GM23248 (cell line): ENCODE measurements at regions not wholly inside any gene's neighbourhood (a gene's known extent, or its start where the extent isn't known, plus 50 kb on each side); places are given as distances from the start of the nearest gene placed in this dataset.

Experiments
- DNase-seq: peaks from one replicate; pipeline ENCODE4 v3.0.0-alpha.2; 2015
- H2AFZ ChIP-seq: fragments of 200-600 bp; sonication (generic); 2 replicates; pipeline ENCODE4 v1.6.1; 2016; ENCODE audit warnings: antibody characterized with exemption
- H3F3A ChIP-seq: fragments of 200-600 bp; sonication (generic); 2 replicates; pipeline ENCODE4 v1.6.1; 2016; ENCODE audit warnings: mild to moderate bottlenecking, antibody characterized with exemption, mixed run types; ENCODE audit not compliant: insufficient read depth
- H3K27ac ChIP-seq: fragments of 200-600 bp; sonication (generic); 2 replicates; pipeline ENCODE4 v1.5.1; 2016; ENCODE audit warnings: mild to moderate bottlenecking
- H3K27me3 ChIP-seq: fragments of 200-600 bp; sonication (generic); replicated peaks from 2 replicates; pipeline ENCODE4 v1.6.1; 2016; ENCODE audit warnings: mild to moderate bottlenecking; ENCODE audit not compliant: insufficient read depth
- H3K36me3 ChIP-seq: fragments of 200-600 bp; sonication (generic); 2 replicates; pipeline ENCODE4 v1.6.1; 2016; ENCODE audit warnings: low read depth, mild to moderate bottlenecking
- H3K4me1 ChIP-seq: fragments of 200-600 bp; sonication (generic); 2 replicates; pipeline ENCODE4 v1.6.1; 2016; ENCODE audit warnings: mild to moderate bottlenecking; ENCODE audit not compliant: insufficient read depth
- H3K4me2 ChIP-seq: fragments of 200-600 bp; sonication (generic); one replicate; pipeline ENCODE4 v1.6.1; 2016; ENCODE audit warnings: mild to moderate bottlenecking; ENCODE audit not compliant: unreplicated experiment
- H3K4me3 ChIP-seq: fragments of 200-600 bp; sonication (generic); 2 replicates; pipeline ENCODE4 v1.5.1; 2016; ENCODE audit warnings: mild to moderate bottlenecking
- H3K79me2 ChIP-seq: fragments of 200-600 bp; sonication (generic); 2 replicates; pipeline ENCODE4 v1.6.1; 2016; ENCODE audit warnings: mild to moderate bottlenecking; ENCODE audit not compliant: insufficient read depth
- H3K9ac ChIP-seq: fragments of 200-600 bp; sonication (generic); 2 replicates; pipeline ENCODE4 v1.6.1; 2016; ENCODE audit warnings: mild to moderate bottlenecking
- H3K9me2 ChIP-seq: fragments of 200-600 bp; sonication (generic); 2 replicates; pipeline ENCODE4 v1.6.1; 2016; ENCODE audit warnings: mixed run types, mild to moderate bottlenecking, moderate library complexity; ENCODE audit not compliant: insufficient read depth
- H3K9me3 ChIP-seq: fragments of 200-600 bp; sonication (generic); one replicate; pipeline ENCODE4 v1.6.1; 2017; ENCODE audit warnings: low read depth
- H4K20me1 ChIP-seq: fragments of 200-600 bp; sonication (generic); 2 replicates; pipeline ENCODE4 v1.6.0; 2016; ENCODE audit not compliant: insufficient read depth
- EZH2 ChIP-seq: fragments of 200-600 bp; sonication (generic); IDR thresholded peaks from 2 replicates; pipeline ENCODE4 v1.6.1; 2018; ENCODE audit warnings: antibody characterized with exemption, mild to moderate bottlenecking; ENCODE audit not compliant: insufficient read depth, poor library complexity, severe bottlenecking
- EZH2phosphoT487 ChIP-seq: fragments of 200-600 bp; sonication (generic); IDR thresholded peaks from 2 replicates; pipeline ENCODE4 v1.6.1; 2018; ENCODE audit warnings: antibody characterized with exemption, moderate library complexity, mild to moderate bottlenecking, low read depth; ENCODE audit not compliant: insufficient read depth
- WGBS, 2 experiments: methylation state at CpG; one replicate each; pipeline ENCODE4 v1.1.6; 2015 to 2017; ENCODE audit warnings: low lambda C conversion rate in 2 of 2, low coverage in 1 of 2; ENCODE audit errors: missing lambda C conversion rate in 2 of 2; 5-methylcytosine and 5-hydroxymethylcytosine counted together
- in situ Hi-C: fragments of 300-500 bp; cut with MboI; formaldehyde crosslinking; loops from 2 replicates; pipeline ENCODE4 v1.15.0; 2020

DNA sequence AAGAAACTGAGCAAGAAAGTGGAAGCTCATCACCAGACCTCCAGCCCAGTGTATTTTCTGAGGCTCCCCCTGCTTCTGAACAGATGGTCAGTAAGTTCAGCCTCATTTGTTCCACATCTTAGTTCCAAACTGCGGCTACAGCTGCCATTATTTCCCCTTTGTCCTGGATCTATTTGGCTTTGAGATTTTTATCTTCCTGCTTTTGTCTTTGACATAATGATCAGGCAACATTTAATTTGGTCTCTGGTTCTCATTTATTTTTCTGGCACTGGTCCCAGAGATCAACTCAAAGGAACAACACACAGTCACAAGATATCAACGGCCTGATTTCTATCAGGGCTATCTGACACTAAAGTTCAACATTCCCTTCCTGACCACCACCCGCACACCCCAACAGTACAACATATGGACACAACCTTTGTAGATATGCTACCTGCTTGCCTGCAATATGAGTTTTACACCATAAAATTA is 137.5 kb downstream of the FAM76B start:
- H3K9ac ChIP-seq = no peak overlapping the region
- TF ChIP-seq EZH2 (no peak), EZH2phosphoT487 (no peak)
- no peaks in the 10 kb centered on the region for H4K20me1 ChIP-seq
- no peaks in the 10 kb centered on the region for H3K27me3 ChIP-seq
- no peaks in the 10 kb centered on the region for H3K36me3 ChIP-seq
- no peaks in the 10 kb centered on the region for H3K9me3 ChIP-seq
- H2AFZ ChIP-seq = no peak overlapping the region
- no peaks in the 10 kb centered on the region for H3K4me1 ChIP-seq
- no peak for DNase-seq
- no peaks in the 10 kb centered on the region for H3K9me2 ChIP-seq
- in situ Hi-C loops = no loop called here
- H3K4me3 ChIP-seq = no peak overlapping the region
- no peak overlapping the region for H3K27ac ChIP-seq
- no peaks in the 10 kb centered on the region for H3F3A ChIP-seq
- H3K79me2 ChIP-seq = no peaks in the 10 kb centered on the region
- no peak overlapping the region for H3K4me2 ChIP-seq
- WGBS, 2 experiments = 30 to 48% methylated on average over 3 of the region's 3 CpGs

DNA sequence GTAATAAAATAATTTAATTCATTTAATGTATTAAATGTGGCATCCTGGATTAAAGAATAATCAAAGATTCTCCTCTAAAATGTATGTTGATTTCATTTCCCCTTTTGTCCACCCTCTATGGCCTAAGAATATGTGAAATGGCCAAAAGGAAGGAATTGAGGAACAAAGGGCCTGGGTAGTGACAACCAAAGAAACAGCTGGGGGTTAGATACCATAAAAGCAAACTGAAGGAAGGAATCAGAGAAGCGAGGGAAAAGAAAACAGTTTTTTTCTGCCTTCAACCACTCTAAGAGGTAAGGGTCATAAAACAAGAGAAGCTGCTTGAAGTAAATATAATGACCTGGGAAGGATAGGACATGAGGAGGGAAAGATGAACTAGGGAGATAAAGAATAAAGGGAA is 139.3 kb downstream of the FAM76B start:
- Histone ChIP-seq H3K9ac (no peak overlapping the region), H3K27ac (no peak overlapping the region), H3K9me3 (no peaks in the 10 kb centered on the region), H3F3A (no peaks in the 10 kb centered on the region), H3K4me2 (no peak overlapping the region), H3K4me3 (no peak overlapping the region), H2AFZ (no peak overlapping the region), H3K27me3 (no peaks in the 10 kb centered on the region), H3K79me2 (no peaks in the 10 kb centered on the region), H3K9me2 (no peaks in the 10 kb centered on the region), H4K20me1 (no peaks in the 10 kb centered on the region), H3K36me3 (no peaks in the 10 kb centered on the region), H3K4me1 (no peaks in the 10 kb centered on the region)
- WGBS, 2 experiments = 91 to 94% methylated on average over 1 of the region's 1 CpG
- TF ChIP-seq EZH2 (no peak), EZH2phosphoT487 (no peak)
- in situ Hi-C loops = no loop called here
- DNase-seq = no peak

DNA sequence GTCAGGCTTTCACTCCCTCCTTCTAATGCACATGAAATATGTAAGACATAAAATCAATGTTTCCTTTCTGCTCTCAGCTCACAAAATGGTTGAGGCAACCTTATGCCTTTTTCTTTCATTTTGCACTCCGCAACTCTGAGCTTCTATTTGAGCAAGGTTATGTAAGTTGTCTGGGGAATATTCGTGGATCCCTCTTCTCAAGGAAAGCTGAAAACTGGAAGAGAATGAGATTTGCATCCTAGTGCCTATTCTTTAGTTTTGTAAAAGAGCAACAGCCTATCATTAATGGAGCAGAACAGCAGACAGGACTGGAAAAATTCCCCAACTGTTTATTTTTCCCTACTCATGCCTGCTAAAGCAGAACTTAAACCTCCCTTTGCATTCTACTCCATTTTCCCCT is 141.7 kb downstream of the FAM76B start:
- Histone ChIP-seq H3K4me2 (no peak overlapping the region), H3F3A (no peaks in the 10 kb centered on the region), H3K79me2 (no peaks in the 10 kb centered on the region), H3K9me3 (no peaks in the 10 kb centered on the region), H4K20me1 (no peaks in the 10 kb centered on the region), H2AFZ (no peak overlapping the region), H3K4me1 (no peaks in the 10 kb centered on the region), H3K4me3 (no peak overlapping the region), H3K9ac (no peak overlapping the region), H3K27me3 (no peaks in the 10 kb centered on the region), H3K27ac (no peak overlapping the region), H3K36me3 (no peaks in the 10 kb centered on the region), H3K9me2 (no peaks in the 10 kb centered on the region)
- in situ Hi-C loops = no loop called here
- TF ChIP-seq EZH2phosphoT487 (no peak), EZH2 (no peak)
- 56 to 59% methylated on average over 2 of the region's 2 CpGs for WGBS, 2 experiments
- DNase-seq = no peak

DNA sequence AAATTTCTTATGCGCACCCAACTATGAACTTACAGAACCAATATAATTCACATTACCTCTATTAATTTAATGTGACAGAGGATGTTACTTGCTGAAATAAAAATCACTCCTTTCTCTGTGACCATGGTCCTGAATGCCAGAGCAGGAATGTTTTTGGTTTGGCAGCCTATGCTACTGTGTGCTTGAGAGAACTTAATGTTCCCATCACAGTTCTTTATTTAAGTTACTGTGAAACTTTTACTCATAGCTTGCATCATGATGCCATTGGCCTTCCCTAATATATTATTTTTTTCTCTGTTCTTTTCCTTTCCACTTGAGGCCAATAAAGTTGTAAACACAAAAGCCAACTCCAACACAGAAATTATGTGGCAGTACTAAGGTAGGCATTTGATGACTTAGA is 142.2 kb downstream of the FAM76B start:
- Histone ChIP-seq H3K9ac (no peak overlapping the region), H3K4me3 (no peak overlapping the region), H2AFZ (no peak overlapping the region), H3K27ac (no peak overlapping the region), H3K79me2 (no peaks in the 10 kb centered on the region), H4K20me1 (no peaks in the 10 kb centered on the region), H3K4me1 (no peaks in the 10 kb centered on the region), H3K9me2 (no peaks in the 10 kb centered on the region), H3K36me3 (no peaks in the 10 kb centered on the region), H3K4me2 (no peak overlapping the region), H3K27me3 (no peaks in the 10 kb centered on the region), H3K9me3 (no peaks in the 10 kb centered on the region), H3F3A (no peaks in the 10 kb centered on the region)
- WGBS, 2 experiments = 97 to 98% methylated on average over 1 of the region's 1 CpG
- no peak for TF ChIP-seq EZH2
- no peak for TF ChIP-seq EZH2phosphoT487
- peak; percentile 31 for DNase-seq
- in situ Hi-C loops = no loop called here

DNA sequence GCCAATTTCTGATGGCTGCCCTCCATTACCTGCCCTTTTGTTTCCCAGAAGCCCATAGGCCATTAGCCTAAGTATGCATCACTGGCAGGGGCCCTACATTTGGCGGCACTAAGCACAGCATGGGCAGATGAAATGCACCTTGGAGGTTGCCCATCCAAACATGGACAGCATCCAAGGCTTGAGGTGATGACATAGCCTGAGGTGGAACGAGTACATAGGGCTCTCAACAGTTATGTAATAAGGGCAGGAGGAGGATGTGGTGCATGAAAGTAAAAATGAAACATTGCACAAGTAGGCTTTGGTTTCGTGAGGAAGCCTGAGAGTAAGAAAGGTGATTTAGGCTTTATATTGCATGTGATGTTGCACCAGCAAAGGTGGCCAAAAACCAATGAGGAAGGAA is 148.1 kb downstream of the FAM76B start:
- Histone ChIP-seq H3K9me2 (no peaks in the 10 kb centered on the region), H3K36me3 (no peaks in the 10 kb centered on the region), H3K27me3 (no peaks in the 10 kb centered on the region), H3K4me3 (no peak overlapping the region), H3F3A (no peaks in the 10 kb centered on the region), H3K27ac (no peak overlapping the region), H3K4me2 (no peak overlapping the region), H3K9ac (no peak overlapping the region), H3K9me3 (no peaks in the 10 kb centered on the region), H2AFZ (no peak overlapping the region), H4K20me1 (no peaks in the 10 kb centered on the region), H3K4me1 (no peaks in the 10 kb centered on the region), H3K79me2 (no peaks in the 10 kb centered on the region)
- TF ChIP-seq EZH2phosphoT487 (no peak), EZH2 (no peak)
- DNase-seq = no peak
- WGBS, 2 experiments = 70 to 71% methylated on average over 3 of the region's 3 CpGs
- in situ Hi-C loops = no loop called here
